ENCODE measurements at regions not wholly inside any gene's neighbourhood (a gene's known extent, or its start where the extent isn't known, plus 50 kb on each side); places are given as distances from the start of the nearest gene placed in this dataset.

DNA sequence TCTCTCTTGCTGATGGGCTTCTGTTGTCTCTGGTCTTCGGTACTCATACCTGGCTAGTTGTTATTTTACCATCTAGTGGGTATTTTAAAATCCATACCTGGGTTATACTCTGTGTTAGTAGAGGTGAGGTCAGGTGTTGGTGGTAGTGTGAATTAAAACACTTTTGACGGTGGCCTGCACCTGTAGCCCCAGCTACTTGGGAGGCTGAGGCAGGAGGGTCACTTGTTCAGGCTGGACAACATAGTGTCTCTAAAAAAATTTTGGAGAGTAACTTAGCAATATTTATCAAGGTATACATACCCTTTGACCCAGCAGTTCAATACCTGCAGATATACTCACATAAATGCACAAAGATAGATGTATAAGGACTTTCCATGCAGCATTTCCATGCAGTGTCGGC is 55.4 kb downstream of the GSX1 start:
- ChIA-PET CTCF (interaction anchor here (1.2 to 1.6 kb wide), 2 partner anchors 17 to 136 kb away, joined by 3 to 4 read pairs; no protein-coding TSS in a partner anchor), POLR2A (no interaction called here)
- TF ChIP-seq, protein P1, sequence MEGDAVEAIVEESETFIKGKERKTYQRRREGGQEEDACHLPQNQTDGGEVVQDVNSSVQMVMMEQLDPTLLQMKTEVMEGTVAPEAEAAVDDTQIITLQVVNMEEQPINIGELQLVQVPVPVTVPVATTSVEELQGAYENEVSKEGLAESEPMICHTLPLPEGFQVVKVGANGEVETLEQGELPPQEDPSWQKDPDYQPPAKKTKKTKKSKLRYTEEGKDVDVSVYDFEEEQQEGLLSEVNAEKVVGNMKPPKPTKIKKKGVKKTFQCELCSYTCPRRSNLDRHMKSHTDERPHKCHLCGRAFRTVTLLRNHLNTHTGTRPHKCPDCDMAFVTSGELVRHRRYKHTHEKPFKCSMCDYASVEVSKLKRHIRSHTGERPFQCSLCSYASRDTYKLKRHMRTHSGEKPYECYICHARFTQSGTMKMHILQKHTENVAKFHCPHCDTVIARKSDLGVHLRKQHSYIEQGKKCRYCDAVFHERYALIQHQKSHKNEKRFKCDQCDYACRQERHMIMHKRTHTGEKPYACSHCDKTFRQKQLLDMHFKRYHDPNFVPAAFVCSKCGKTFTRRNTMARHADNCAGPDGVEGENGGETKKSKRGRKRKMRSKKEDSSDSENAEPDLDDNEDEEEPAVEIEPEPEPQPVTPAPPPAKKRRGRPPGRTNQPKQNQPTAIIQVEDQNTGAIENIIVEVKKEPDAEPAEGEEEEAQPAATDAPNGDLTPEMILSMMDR (IDR thresholded peaks at IDR 0.05; ENCODE audit: control extremely low read depth, extremely low read depth, low read depth, missing control alignments): no peak
- no peak for DNase-seq (ENCODE audit: extremely low spot score)

DNA sequence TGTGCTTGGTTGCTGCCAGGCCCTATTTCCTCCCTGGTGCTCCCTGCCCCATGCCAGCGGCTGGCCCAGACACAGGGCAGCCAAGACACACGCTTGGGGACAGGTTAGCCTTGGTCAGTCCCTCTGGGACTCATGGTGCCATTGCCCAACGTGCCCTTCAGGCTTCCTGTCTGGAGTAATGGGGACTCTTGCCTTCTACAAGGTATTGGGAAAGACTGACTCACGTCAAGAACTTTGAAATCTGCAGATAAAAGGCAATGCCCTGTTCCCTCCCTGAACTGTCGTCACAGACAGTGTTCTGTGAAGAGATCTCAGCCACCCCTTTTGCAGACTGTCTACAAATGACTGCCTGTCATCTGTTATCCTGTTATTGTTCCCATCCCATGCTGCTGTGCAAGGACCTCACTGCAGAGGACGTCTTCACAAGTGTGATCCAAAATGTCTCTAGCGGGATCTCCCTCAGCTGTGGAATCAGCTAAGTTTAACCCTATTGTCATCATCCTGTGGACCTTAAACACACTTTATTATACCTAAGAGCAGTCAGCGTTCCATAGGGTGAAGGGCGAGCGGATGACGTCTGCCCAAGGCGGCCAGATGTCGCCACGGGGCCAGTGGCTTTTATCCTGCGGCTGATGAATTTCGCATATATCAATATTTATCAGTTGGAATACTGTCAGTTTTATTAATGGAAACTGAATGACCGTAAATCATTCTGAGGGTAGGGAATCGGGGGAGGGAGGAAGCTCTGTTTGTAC is 59.0 kb downstream of the GSX1 start:
- POLR2A ChIA-PET: no interaction called here
- CTCF ChIA-PET: interaction anchor here (1.1 to 1.6 kb wide), 4 partner anchors 8 to 108 kb away, joined by 3 to 5 read pairs (median 3); no protein-coding TSS in a partner anchor
- DNase-seq (ENCODE audit: extremely low spot score): no peak
- TF ChIP-seq, protein P1 (IDR thresholded peaks at IDR 0.05; ENCODE audit: control extremely low read depth, extremely low read depth, low read depth, missing control alignments): no peak

DNA sequence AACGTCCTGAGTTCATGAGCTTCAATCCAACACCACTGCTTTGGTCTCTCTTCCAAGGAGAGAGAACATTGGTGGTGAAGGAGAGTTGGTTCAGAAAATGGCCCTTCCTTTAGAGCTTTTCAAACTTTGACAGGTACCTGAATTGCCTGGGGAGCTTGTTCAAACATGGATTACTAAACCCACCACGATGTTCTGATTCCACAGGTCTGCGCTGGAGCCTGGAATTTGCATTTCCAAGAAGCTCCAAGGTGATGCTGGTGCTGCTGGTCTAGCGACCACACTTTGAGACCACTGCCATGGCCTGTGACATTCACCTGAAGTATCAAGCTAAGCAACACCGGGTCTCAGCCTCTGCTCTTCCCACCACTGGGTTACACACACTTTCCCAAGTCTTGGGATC is 60.2 kb downstream of the GSX1 start:
- TF ChIP-seq, protein P1 (IDR thresholded peaks at IDR 0.05; ENCODE audit: control extremely low read depth, extremely low read depth, low read depth, missing control alignments): no peak
- CTCF ChIA-PET: interaction anchor here (0.9 to 1.5 kb wide), 7 partner anchors 10 to 132 kb away, joined by 3 to 5 read pairs (median 3); no protein-coding TSS in a partner anchor
- DNase-seq (ENCODE audit: extremely low spot score): no peak
- POLR2A ChIA-PET: no interaction called here

DNA sequence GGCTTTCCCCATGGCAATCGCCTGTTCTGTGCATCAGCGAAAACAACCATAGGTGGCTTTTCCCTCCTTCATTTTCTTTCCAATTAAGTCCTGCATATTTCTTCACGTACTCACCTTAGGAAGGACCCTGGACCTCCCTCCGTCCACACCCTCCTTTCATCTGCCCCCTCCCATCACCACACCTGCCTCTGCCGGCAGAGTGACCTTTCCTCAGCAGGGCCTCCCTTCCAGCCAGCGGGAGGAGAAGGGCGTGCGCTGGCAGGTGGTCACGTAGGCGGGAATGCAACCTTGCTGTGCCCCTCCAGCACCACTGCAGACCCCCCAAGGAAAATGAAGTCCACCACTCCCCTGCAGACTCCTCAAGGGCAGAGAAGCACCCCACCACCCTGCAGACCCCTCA is 61.1 kb downstream of the GSX1 start:
- DNase-seq (ENCODE audit: extremely low spot score): no peak
- ChIA-PET POLR2A (no interaction called here), CTCF (interaction anchor here (1.5 kb wide), 1 partner anchor 101 kb away, joined by 3 read pairs; no protein-coding TSS in a partner anchor)
- TF ChIP-seq, protein P1 (IDR thresholded peaks at IDR 0.05; ENCODE audit: control extremely low read depth, extremely low read depth, low read depth, missing control alignments): no peak

DNA sequence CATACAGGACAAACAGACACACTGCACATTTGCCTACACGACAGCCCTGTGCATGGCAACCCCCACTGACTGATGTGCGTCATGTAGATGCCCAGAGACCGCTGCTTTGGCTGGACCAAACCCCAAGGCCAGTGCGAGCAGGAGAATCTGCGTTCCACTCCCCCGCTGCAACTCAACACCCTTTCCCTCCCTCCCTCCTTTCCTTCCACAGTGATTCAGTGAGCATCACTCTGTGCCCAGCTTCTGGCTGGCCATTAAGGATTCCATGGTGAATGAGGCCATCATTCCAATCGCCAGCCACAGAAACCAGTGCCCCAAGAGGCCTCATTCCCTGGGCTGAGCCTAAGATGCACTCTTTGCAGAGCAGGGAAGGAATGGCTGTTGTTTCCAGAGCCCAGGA is 61.6 kb downstream of the GSX1 start:
- POLR2A ChIA-PET: no interaction called here
- TF ChIP-seq, protein P1 (IDR thresholded peaks at IDR 0.05; ENCODE audit: control extremely low read depth, extremely low read depth, low read depth, missing control alignments): no peak
- no peak for DNase-seq (ENCODE audit: extremely low spot score)
- CTCF ChIA-PET: interaction anchor here (1.0 to 1.5 kb wide), 2 partner anchors 100 to 130 kb away, joined by 3 read pairs; no protein-coding TSS in a partner anchor

DNA sequence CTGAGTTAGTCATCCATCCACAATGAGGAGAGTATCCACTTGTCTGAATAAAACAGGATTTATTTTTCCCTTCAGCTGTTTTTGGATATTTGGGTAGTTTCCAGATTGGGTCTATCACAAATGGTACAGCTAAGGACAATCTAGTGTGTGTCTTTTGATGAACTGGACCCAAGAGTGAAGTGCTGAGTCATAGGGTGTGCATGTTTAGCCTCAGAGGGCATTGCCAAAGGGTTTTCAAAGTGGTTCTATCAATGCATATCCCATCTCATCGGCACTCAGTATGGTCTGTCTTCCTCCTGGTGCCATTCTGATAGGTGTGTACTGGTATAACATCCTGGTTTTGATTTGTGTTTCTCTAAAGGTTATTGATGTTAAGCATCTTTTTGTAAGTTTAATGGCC is 62.3 kb downstream of the GSX1 start:
- ChIA-PET CTCF (interaction anchor here (0.9 to 1.5 kb wide), 3 partner anchors 14 to 130 kb away, joined by 3 to 4 read pairs (median 3); no protein-coding TSS in a partner anchor), POLR2A (no interaction called here)

More for the DNA sequence above, 62.3 kb downstream of the GSX1 start:
- TF ChIP-seq, protein P1 (IDR thresholded peaks at IDR 0.05; ENCODE audit: control extremely low read depth, extremely low read depth, low read depth, missing control alignments): no peak
- no peak for DNase-seq (ENCODE audit: extremely low spot score)

Data from GM10248 (cell line).